Upper lobe of left lung (tissue), 6 donors: ENCODE measurements at regions not wholly inside any gene's neighbourhood (a gene's known extent, or its start where the extent isn't known, plus 50 kb on each side); places are given as distances from the start of the nearest gene placed in this dataset.

Source experiments
- ATAC-seq, 2 donors: fragments of 200-7000 bp; cut with Tn5 transposase; one replicate each; pipeline ENCODE4 v1.9.1; 2022; ENCODE audit warnings: mild to moderate bottlenecking in 2 of 2, moderate library complexity in 2 of 2; ENCODE audit not compliant: low FRiP score in 2 of 2
- DNase-seq, 2 donors: peaks; one replicate each; pipeline ENCODE4 v3.0.0-alpha.2; 2019 to 2020
- H3K27ac ChIP-seq, 4 donors: fragments of 200-600 bp; sonication (generic); one replicate each; pipeline ENCODE4 v1.5.1; 2016 to 2019
- H3K27me3 ChIP-seq, 4 donors: fragments of 200-600 bp; sonication (generic); one replicate each; pipeline ENCODE4 v1.5.1; 2017 to 2019
- H3K36me3 ChIP-seq, 4 donors: fragments of 200-600 bp; sonication (generic); one replicate each; pipeline ENCODE4 v1.5.1; 2016 to 2019
- H3K4me1 ChIP-seq, 4 donors: fragments of 200-600 bp; sonication (generic); one replicate each; pipeline ENCODE4 v1.5.1; 2018 to 2019
- H3K4me3 ChIP-seq, 4 donors: fragments of 200-600 bp; sonication (generic); one replicate each; pipeline ENCODE4 v1.5.1; 2017 to 2019; ENCODE audit warnings: mild to moderate bottlenecking in 2 of 4, moderate library complexity in 1 of 4
- H3K9me3 ChIP-seq, 4 donors: fragments of 200-600 bp; sonication (generic); one replicate each; pipeline ENCODE4 v1.5.1; 2018 to 2019
- EP300 ChIP-seq, 4 donors: sonication (generic); formaldehyde crosslinking; IDR thresholded peaks; one replicate each; pipeline ENCODE4 v1.5.1; 2017; ENCODE audit warnings: antibody characterized with exemption in 4 of 4, control low read depth in 2 of 4
- POLR2A ChIP-seq, 4 donors: fragments of 450-650 bp; IDR thresholded peaks; one replicate each; pipeline ENCODE4 v1.5.1; 2016 to 2017; ENCODE audit warnings: antibody characterized with exemption in 4 of 4, mild to moderate bottlenecking in 2 of 4
- POLR2AphosphoS5 ChIP-seq, 2 donors: sonication (generic); formaldehyde crosslinking; IDR thresholded peaks; one replicate each; pipeline ENCODE4 v1.5.1; 2017; ENCODE audit warnings: antibody characterized with exemption in 2 of 2
- WGBS, 2 donors: methylation state at CpG; one replicate each; pipeline ENCODE4 v1.1.5; 2017 to 2018; 5-methylcytosine and 5-hydroxymethylcytosine counted together
- TF ChIP-seq, protein P1 (sequence below), 6 experiments: fragments of 450-650 bp in 4 of 6; fragments of 200-600 bp in 2 of 6; sonication (generic) in 2 of 6; IDR thresholded peaks; one replicate each; pipeline ENCODE4 v1.5.1; 2016 to 2019; ENCODE audit warnings: antibody characterized with exemption in 6 of 6
- donor health status: DM: no; HTN: no; CAD: no; lungs with moderate emphysema.
- donor health status: DM: no; HTN: yes; CAD: no; lungs with severe emphysema.

DNA sequence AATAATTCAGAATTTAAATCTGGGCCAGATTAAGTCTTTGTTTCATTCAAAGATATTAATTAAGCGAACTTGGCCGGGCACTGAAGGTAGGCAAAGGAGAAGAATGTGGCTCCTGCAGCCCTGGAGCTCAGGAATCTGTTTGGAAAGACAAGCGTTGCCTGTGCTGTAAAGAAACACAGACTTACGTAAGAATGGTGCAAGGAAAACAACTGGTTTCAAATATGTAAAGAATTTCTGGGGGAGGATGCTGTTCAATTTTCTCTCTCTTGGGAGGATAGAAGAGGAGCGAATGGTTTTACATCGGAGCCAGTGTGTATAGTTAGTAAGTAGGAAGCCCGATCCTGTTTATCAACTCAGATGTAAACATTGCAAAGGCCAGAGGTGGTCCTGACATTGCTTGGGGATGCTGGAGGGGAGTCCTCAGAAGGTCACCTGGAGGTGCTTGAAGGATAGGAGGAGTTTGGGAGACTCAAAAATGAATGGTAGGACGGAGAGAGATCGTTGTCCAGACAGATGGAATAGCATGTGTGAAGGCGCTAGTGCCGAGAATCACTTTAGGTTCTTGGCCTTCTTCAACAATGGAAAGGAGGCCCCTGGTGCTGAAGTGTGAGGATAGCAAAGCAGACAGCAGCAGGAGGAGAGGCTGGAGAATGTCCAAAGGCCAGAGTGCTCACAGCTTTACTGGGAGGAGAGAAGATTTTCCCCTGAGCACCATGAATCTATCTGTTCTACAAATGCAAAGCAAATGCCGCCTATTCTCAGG lies 456.1 kb downstream of the LPIN1 start:
- Histone ChIP-seq H3K27ac (no peak overlapping the region), H3K9me3 (no peaks in the 10 kb centered on the region), H3K27me3 (no peaks in the 10 kb centered on the region), H3K36me3 (no peaks in the 10 kb centered on the region), H3K4me3 (no peak overlapping the region), H3K4me1 (peaks cover 9% of the 10 kb centered on the region in 4 donors)
- WGBS, 2 donors, result 69 to 80% methylated on average over 12 of the region's 12 CpGs
- DNase-seq (no peak), ATAC-seq (no peak)
- no peak for TF ChIP-seq POLR2A (IDR thresholded peaks at IDR 0.05)
- TF ChIP-seq, protein P1, sequence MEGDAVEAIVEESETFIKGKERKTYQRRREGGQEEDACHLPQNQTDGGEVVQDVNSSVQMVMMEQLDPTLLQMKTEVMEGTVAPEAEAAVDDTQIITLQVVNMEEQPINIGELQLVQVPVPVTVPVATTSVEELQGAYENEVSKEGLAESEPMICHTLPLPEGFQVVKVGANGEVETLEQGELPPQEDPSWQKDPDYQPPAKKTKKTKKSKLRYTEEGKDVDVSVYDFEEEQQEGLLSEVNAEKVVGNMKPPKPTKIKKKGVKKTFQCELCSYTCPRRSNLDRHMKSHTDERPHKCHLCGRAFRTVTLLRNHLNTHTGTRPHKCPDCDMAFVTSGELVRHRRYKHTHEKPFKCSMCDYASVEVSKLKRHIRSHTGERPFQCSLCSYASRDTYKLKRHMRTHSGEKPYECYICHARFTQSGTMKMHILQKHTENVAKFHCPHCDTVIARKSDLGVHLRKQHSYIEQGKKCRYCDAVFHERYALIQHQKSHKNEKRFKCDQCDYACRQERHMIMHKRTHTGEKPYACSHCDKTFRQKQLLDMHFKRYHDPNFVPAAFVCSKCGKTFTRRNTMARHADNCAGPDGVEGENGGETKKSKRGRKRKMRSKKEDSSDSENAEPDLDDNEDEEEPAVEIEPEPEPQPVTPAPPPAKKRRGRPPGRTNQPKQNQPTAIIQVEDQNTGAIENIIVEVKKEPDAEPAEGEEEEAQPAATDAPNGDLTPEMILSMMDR (IDR thresholded peaks at IDR 0.05), result no peak
- no peak for TF ChIP-seq POLR2AphosphoS5 (IDR thresholded peaks at IDR 0.05)
- no peak for TF ChIP-seq EP300 (IDR thresholded peaks at IDR 0.05)

DNA sequence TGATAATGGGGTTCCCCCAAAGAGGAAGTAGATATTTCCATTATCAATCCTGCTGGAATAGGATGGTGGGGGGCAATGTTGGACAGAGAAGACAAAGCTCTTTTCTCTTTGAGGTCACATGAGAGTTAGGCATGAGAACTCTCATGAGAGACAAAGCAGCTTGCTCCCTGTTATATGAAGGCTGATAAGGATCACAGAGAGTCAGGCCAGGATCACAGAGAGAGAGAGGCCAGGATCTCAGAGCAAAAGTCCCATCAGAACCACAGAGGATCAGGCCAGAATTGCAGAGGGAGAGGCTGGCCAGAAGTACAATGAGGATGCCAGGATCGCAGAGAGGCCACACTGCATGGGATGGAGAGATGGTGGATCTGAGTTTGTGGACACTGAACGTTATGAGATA lies 457.1 kb downstream of the LPIN1 start:
- no peaks in the 10 kb centered on the region for H3K9me3 ChIP-seq
- no peaks in the 10 kb centered on the region for H3K36me3 ChIP-seq
- TF ChIP-seq EP300 (IDR thresholded peaks at IDR 0.05), result no peak
- no peak for TF ChIP-seq POLR2A (IDR thresholded peaks at IDR 0.05)
- TF ChIP-seq, protein P1 (IDR thresholded peaks at IDR 0.05), result no peak
- no peak for TF ChIP-seq POLR2AphosphoS5 (IDR thresholded peaks at IDR 0.05)
- no peak for DNase-seq
- no peak overlapping the region for H3K27ac ChIP-seq
- no peak for ATAC-seq
- 90 to 95% methylated on average over 2 of the region's 2 CpGs for WGBS, 2 donors
- no peaks in the 10 kb centered on the region for H3K27me3 ChIP-seq
- H3K4me3 ChIP-seq, result no peak overlapping the region
- peaks cover 9% of the 10 kb centered on the region in 4 donors for H3K4me1 ChIP-seq

DNA sequence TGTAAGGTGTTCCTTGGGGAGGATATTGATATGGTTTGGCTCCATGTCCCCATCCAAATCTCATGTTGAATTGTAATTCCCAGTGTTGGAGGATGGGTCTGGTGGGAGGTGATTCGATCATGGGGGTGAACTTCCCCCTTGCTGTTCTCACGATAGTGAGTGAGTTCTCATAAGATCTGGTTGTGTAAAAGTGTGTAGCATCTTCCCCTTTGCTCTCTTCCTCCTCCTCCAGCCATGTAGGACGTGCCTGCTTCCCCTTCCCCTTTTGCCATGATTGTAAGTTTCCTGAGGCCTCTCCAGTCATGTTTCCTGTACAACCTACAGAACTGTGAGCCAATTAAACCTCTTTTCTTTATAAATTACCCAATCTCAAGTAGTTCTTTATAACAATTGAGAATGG lies 458.7 kb downstream of the LPIN1 start:
- DNase-seq, result no peak
- peaks cover 2 to 6% (median 3%) of the 10 kb centered on the region in 4 donors for H3K4me1 ChIP-seq
- TF ChIP-seq POLR2AphosphoS5 (IDR thresholded peaks at IDR 0.05), result no peak
- no peak for TF ChIP-seq POLR2A (IDR thresholded peaks at IDR 0.05)
- TF ChIP-seq, protein P1 (IDR thresholded peaks at IDR 0.05), result no peak
- TF ChIP-seq EP300 (IDR thresholded peaks at IDR 0.05), result no peak
- no peaks in the 10 kb centered on the region for H3K9me3 ChIP-seq
- 73 to 80% methylated on average over 3 of the region's 3 CpGs for WGBS, 2 donors
- no peak overlapping the region for H3K4me3 ChIP-seq
- no peak for ATAC-seq
- H3K27me3 ChIP-seq, result no peaks in the 10 kb centered on the region
- H3K27ac ChIP-seq, result no peak overlapping the region
- no peaks in the 10 kb centered on the region for H3K36me3 ChIP-seq

DNA sequence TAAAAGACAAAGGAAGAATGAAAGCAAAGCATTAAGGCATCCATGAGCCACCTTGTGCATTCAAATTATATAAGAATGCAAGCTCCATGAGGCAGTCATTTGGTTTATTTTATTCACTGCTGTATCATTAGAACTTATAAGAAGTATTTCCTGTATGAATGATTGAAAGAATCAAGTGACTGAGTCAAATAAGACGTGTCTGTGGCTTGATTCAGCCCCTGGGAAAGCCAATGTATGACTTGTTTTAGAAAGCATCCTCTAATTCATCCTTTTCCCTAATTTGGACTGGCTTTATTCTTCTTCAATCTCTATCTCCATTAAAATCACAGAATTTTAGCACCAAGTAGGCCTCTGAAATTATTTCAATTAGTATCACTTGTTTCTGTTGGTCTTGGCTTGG lies 461.1 kb downstream of the LPIN1 start:
- no peaks in the 10 kb centered on the region for H3K9me3 ChIP-seq
- H3K36me3 ChIP-seq, result no peaks in the 10 kb centered on the region
- whole genome bisulfite sequencing, 2 donors, result 79 to 81% methylated on average over 1 of the region's 1 CpG
- ATAC-seq (no peak), DNase-seq (no peak)
- H3K4me3 ChIP-seq, result no peak overlapping the region
- TF ChIP-seq EP300 (IDR thresholded peaks at IDR 0.05) (no peak), POLR2AphosphoS5 (IDR thresholded peaks at IDR 0.05) (no peak), POLR2A (IDR thresholded peaks at IDR 0.05) (no peak)
- TF ChIP-seq, protein P1 (IDR thresholded peaks at IDR 0.05), result no peak
- no peak overlapping the region for H3K27ac ChIP-seq
- no peaks in the 10 kb centered on the region for H3K4me1 ChIP-seq
- no peaks in the 10 kb centered on the region for H3K27me3 ChIP-seq
